ENCODE measurements at regions not wholly inside any gene's neighbourhood (a gene's known extent, or its start where the extent isn't known, plus 50 kb on each side); places are given as distances from the start of the nearest gene placed in this dataset.
"Not testable (repeated sequence)": the region's sequence is repeated elsewhere in the genome, so short reads cannot be mapped to it uniquely, and the experiment has no call there.

- peaks cover 23% of the 10 kb centered on the region for H3K27me3 Mint-ChIP-seq (ENCODE audit: low read depth)
- H3K4me1 Mint-ChIP-seq (ENCODE audit: low read depth), result peaks cover 41% of the 10 kb centered on the region
- H3K9me3 Mint-ChIP-seq, result peaks cover 23% of the 10 kb centered on the region
- H3K27ac Mint-ChIP-seq, result peak overlapping the region; percentile 85
- H3K36me3 Mint-ChIP-seq (ENCODE audit: low read depth), result peaks cover 16% of the 10 kb centered on the region
- H3K4me3 Mint-ChIP-seq, result peak overlapping the region; percentile 43
Observed at GRCh38 chr5:54795284-54795683, 190.1 kb downstream of the ESM1 start.

GRCh38 chr5:54794135-54794975, 191.0 kb downstream of the ESM1 start:
- Mint-ChIP-seq H3K4me1 (ENCODE audit: low read depth) (peaks cover 41% of the 10 kb centered on the region), H3K9me3 (peaks cover 31% of the 10 kb centered on the region), H3K27ac (peak overlapping the region; percentile 85), H3K4me3 (peak overlapping the region; percentile 39), H3K27me3 (ENCODE audit: low read depth) (peaks cover 24% of the 10 kb centered on the region), H3K36me3 (ENCODE audit: low read depth) (peaks cover 17% of the 10 kb centered on the region)

- Mint-ChIP-seq H3K27ac (peak overlapping the region; percentile 85), H3K4me3 (peak overlapping the region; percentile 1), H3K9me3 (peaks cover 31% of the 10 kb centered on the region), H3K4me1 (ENCODE audit: low read depth) (peaks cover 41% of the 10 kb centered on the region), H3K27me3 (ENCODE audit: low read depth) (peaks cover 24% of the 10 kb centered on the region), H3K36me3 (ENCODE audit: low read depth) (peaks cover 17% of the 10 kb centered on the region)
Observed at GRCh38 chr5:54793468-54794134, 191.8 kb downstream of the ESM1 start.

- H3K36me3 Mint-ChIP-seq (ENCODE audit: low read depth), result peaks cover 17% of the 10 kb centered on the region
- peaks cover 36% of the 10 kb centered on the region for H3K9me3 Mint-ChIP-seq
- H3K27me3 Mint-ChIP-seq (ENCODE audit: low read depth), result peaks cover 24% of the 10 kb centered on the region
- H3K4me1 Mint-ChIP-seq (ENCODE audit: low read depth), result peaks cover 41% of the 10 kb centered on the region
- peak overlapping the region; percentile 85 for H3K27ac Mint-ChIP-seq
- no peak overlapping the region for H3K4me3 Mint-ChIP-seq
Observed at GRCh38 chr5:54792611-54793404, 192.6 kb downstream of the ESM1 start.

- H3K4me1 Mint-ChIP-seq (ENCODE audit: low read depth); H3K27ac Mint-ChIP-seq; H3K4me3 Mint-ChIP-seq: not testable (repeated sequence)
- H3K27me3 Mint-ChIP-seq (ENCODE audit: low read depth), result peaks cover 15% of the 10 kb centered on the region
- H3K9me3 Mint-ChIP-seq, result peaks cover 39% of the 10 kb centered on the region
- peaks cover 13% of the 10 kb centered on the region for H3K36me3 Mint-ChIP-seq (ENCODE audit: low read depth)
Observed at GRCh38 chr5:54787910-54788309, 197.5 kb downstream of the ESM1 start.

- Mint-ChIP-seq H3K9me3 (peaks cover 39% of the 10 kb centered on the region), H3K36me3 (ENCODE audit: low read depth) (peaks cover 7% of the 10 kb centered on the region), H3K27me3 (ENCODE audit: low read depth) (peaks cover 19% of the 10 kb centered on the region), H3K27ac (no peak overlapping the region), H3K4me1 (ENCODE audit: low read depth) (no peaks in the 10 kb centered on the region), H3K4me3 (no peak overlapping the region)
Observed at GRCh38 chr5:54785729-54786591, 199.4 kb downstream of the ESM1 start.

GRCh38 chr5:54778783-54779182, 206.6 kb downstream of the ESM1 start:
- Mint-ChIP-seq H3K36me3 (ENCODE audit: low read depth) (no peaks in the 10 kb centered on the region), H3K9me3 (peaks cover 16% of the 10 kb centered on the region), H3K27me3 (ENCODE audit: low read depth) (peaks cover 30% of the 10 kb centered on the region), H3K4me1 (ENCODE audit: low read depth) (peaks cover 8% of the 10 kb centered on the region), H3K4me3 (no peak overlapping the region), H3K27ac (no peak overlapping the region)

- Mint-ChIP-seq H3K4me1 (ENCODE audit: low read depth) (peaks cover 8% of the 10 kb centered on the region), H3K36me3 (ENCODE audit: low read depth) (peaks cover 2% of the 10 kb centered on the region), H3K9me3 (no peaks in the 10 kb centered on the region), H3K27me3 (ENCODE audit: low read depth) (peaks cover 30% of the 10 kb centered on the region), H3K27ac (no peak overlapping the region), H3K4me3 (no peak overlapping the region)
Observed at GRCh38 chr5:54775645-54776044, 209.7 kb downstream of the ESM1 start.

- Mint-ChIP-seq H3K27me3 (ENCODE audit: low read depth) (peaks cover 38% of the 10 kb centered on the region), H3K9me3 (no peaks in the 10 kb centered on the region), H3K4me1 (ENCODE audit: low read depth) (peaks cover 11% of the 10 kb centered on the region), H3K36me3 (ENCODE audit: low read depth) (peaks cover 4% of the 10 kb centered on the region), H3K27ac (no peak overlapping the region), H3K4me3 (no peak overlapping the region)
Observed at GRCh38 chr5:54774281-54775170, 210.9 kb downstream of the ESM1 start.

- Mint-ChIP-seq H3K27me3 (ENCODE audit: low read depth) (peaks cover 38% of the 10 kb centered on the region), H3K4me1 (ENCODE audit: low read depth) (peaks cover 11% of the 10 kb centered on the region), H3K27ac (no peak overlapping the region), H3K36me3 (ENCODE audit: low read depth) (peaks cover 4% of the 10 kb centered on the region), H3K4me3 (no peak overlapping the region), H3K9me3 (no peaks in the 10 kb centered on the region)
Observed at GRCh38 chr5:54772684-54773083, 212.7 kb downstream of the ESM1 start.

- peaks cover 34% of the 10 kb centered on the region for H3K27me3 Mint-ChIP-seq (ENCODE audit: low read depth)
- H3K27ac Mint-ChIP-seq, result no peak overlapping the region
- H3K4me3 Mint-ChIP-seq, result no peak overlapping the region
- H3K36me3 Mint-ChIP-seq (ENCODE audit: low read depth), result peaks cover 4% of the 10 kb centered on the region
- no peaks in the 10 kb centered on the region for H3K9me3 Mint-ChIP-seq
- H3K4me1 Mint-ChIP-seq (ENCODE audit: low read depth), result peaks cover 11% of the 10 kb centered on the region
Observed at GRCh38 chr5:54772231-54772630, 213.2 kb downstream of the ESM1 start.

- peaks cover 24% of the 10 kb centered on the region for H3K27me3 Mint-ChIP-seq (ENCODE audit: low read depth)
- peaks cover 7% of the 10 kb centered on the region for H3K36me3 Mint-ChIP-seq (ENCODE audit: low read depth)
- H3K4me1 Mint-ChIP-seq (ENCODE audit: low read depth), result peaks cover 6% of the 10 kb centered on the region
- H3K27ac Mint-ChIP-seq, result no peak overlapping the region
- no peak overlapping the region for H3K4me3 Mint-ChIP-seq
- H3K9me3 Mint-ChIP-seq, result no peaks in the 10 kb centered on the region
Observed at GRCh38 chr5:54769746-54770145, 215.6 kb downstream of the ESM1 start.

- Mint-ChIP-seq H3K4me1 (ENCODE audit: low read depth) (peaks cover 6% of the 10 kb centered on the region), H3K9me3 (no peaks in the 10 kb centered on the region), H3K36me3 (ENCODE audit: low read depth) (peaks cover 7% of the 10 kb centered on the region), H3K27ac (no peak overlapping the region), H3K4me3 (no peak overlapping the region), H3K27me3 (ENCODE audit: low read depth) (peaks cover 24% of the 10 kb centered on the region)
Observed at GRCh38 chr5:54769072-54769471, 216.3 kb downstream of the ESM1 start.
